Ecto neural progenitor cell (in vitro differentiated cells): ENCODE measurements at regions not wholly inside any gene's neighbourhood (a gene's known extent, or its start where the extent isn't known, plus 50 kb on each side); places are given as distances from the start of the nearest gene placed in this dataset.

ENCODE experiments used
- DNase-seq: peaks from one replicate; pipeline ENCODE4 v3.0.0-alpha.2; 2018; ENCODE audit warnings: low spot score

DNA sequence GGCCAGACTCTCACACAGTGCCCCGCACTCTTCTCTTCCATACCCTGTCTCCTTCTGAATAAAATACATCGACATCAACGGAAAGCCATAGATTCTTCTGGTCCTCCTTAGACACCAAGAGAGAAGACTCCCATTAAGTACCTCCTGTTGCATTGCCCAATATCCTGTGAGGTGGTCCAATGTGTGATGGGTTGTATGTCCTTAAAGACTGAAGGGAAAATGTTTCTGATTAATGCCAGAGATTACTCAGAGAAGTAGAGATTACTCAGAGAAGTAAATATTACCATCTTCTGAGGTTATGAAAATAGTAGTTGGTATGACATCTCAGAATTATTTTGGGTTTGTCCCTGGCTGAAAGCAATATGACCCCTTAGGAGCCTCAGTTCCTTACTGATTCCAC, 60.8 kb upstream of the GALNT15 start:
- DNase-seq, result no peak

DNA sequence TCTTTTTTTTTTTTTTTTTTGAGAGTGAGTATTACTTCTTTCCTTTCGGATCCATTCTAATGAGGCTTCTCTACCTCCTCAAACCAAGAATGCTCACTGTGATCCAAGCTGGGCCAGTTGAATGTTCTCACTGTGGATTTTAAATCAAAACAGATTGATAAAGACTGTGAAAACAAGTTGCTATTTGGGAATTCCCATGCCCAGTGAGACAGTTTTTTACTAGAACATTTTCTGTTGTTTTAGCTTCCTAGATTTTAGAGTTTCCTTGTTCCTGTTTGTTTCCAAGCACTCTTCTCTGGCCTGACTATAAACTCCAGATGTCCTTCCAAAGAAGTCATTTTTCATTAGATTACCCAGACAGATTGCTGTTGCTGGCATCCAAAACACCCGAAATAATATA, 60.1 kb upstream of the GALNT15 start:
- no peak for DNase-seq

DNA sequence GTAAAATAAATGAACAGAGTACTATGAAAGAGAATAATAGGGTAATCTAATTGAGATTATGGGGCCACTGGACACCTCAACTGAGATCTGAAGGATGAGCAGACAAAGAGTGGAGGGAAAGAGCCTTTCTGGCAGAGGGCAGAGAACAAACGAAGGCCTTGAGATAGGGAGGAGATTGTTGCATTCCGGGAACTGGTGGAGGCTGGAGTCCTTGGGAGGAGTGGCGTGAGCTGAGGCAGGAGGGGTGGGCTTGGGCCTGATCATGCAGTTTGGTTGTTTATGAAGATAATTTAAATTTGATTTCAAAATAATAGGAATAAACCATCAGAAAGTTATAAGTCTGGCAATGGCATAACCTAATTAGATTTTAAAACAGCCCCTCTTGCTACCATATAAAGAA, 59.5 kb upstream of the GALNT15 start:
- no peak for DNase-seq

DNA sequence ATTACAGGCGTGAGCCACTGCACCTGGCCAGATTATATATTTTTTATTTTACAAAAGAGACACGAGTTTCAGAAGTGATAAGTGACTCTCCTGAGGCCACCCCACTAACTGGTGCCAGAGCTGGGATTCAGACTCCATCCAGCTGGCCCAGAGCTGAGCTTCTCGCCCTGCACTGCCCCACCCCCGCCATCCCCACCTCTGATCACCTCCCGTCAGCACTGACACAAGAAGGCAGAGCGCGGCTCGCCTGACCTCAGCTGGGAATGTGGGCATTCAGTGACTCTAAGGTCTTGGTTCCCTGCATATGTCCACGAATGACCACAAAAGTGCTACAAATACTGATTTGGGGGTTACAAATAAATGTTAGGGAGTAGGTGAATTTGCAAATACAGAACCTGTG, 56.1 kb upstream of the GALNT15 start:
- DNase-seq, result no peak

DNA sequence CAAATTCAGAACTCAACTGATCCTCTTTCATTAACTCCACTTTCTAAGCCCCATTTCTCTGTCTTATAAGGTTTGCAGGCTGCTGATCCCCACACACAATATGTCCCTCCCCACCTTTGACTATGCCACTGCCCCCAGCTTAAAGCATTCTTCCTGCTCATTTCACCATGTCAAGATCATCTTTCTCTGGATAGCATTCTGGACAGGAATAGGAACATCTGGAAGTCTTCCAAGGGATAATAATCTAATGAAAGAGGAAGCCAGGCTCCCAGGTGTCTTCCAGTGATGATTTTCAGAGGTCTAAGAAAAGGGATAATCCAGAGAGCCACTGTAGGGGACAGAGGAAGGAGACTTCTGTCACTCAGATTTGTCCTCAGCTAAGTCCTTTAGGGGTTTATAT, 54.6 kb upstream of the GALNT15 start:
- no peak for DNase-seq

DNA sequence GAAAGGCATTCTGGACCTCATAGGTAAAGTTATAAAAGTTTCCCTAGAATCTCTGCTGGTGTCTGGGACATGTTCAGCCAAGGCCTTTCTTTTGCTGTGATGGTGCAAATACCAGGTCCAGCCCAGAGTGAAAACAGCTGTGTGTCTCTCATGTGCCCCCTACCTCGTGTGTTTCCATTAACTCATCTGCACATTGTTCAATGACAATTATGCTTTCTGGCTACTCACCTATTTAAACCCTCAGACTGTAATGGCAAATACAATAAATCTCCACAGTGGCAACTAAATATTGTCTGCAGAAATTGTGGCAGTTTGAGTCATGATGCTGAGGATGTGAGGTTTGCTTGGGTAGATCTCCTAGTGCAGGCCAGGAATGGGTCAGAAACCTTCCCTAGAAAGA, 53.1 kb upstream of the GALNT15 start:
- DNase-seq, result no peak

DNA sequence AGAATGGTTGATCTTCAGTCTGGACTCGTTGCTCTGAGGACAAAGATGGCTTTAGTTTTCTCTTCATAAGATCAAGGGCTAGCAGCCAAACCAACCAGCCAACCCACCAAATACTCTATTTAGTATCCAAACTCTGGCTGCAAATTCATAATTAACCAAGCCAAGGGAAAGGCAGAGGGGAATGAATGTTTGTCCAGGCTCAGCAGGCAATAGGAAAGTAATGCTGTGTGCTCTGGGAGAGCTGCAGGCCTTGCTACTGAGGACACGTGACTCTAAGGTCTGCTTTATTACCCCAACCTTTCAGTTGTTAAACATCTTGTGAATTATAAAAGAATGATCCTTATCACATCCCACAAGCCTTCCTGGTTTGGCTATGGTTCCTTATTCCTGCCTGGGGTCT, 52.3 kb upstream of the GALNT15 start:
- no peak for DNase-seq

DNA sequence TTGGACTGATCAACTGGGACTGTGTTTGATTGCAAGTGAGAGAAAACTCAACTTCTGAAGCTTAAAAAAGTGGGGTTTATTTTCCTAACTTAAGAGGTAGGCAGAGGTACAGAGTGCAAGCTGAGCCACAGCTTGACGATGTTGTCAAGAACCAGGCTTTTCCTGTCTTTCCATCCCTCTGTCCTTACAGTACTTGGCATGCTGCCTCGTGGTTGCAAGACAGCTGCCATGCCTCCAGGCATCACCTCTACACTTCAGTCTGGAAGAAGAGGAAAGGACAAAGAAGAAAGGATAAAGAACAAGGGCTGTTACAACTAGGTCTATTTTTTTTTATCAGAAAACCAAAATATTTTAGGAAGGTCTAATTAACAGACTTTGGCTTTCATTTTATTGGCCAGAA, 51.8 kb upstream of the GALNT15 start:
- no peak for DNase-seq

DNA sequence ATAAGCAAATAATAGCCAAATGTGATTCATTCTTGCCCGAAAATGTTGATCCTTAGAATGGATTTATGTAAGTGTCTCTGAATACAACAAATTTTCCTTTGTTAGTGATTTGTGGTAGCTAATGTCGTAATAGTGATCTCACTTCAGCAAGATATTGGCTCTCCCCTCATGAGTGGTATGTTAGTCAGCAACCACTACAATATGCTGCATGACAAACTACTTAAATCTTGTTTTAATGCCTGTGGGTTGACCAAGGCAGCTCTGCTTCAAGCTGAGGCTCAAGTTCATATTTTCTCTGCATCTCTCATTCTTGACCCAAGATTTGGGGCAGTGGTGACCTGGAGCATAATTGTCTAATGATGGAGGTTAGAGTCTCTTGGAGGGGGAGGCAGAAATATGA, 49.8 kb upstream of the GALNT15 start:
- DNase-seq, result no peak
